Ishikawa (cell line): ENCODE measurements at regions not wholly inside any gene's neighbourhood (a gene's known extent, or its start where the extent isn't known, plus 50 kb on each side); places are given as distances from the start of the nearest gene placed in this dataset.

Source experiments
- CEBPB ChIP-seq: IDR thresholded peaks from 2 replicates; pipeline ENCODE4 v1.6.1; 2012
- CREB1 ChIP-seq: IDR thresholded peaks from 2 replicates; pipeline ENCODE4 v1.6.1; 2012; ENCODE audit warnings: low read depth
- EGR1 ChIP-seq: IDR thresholded peaks from 2 replicates; pipeline ENCODE4 v1.6.1; 2012
- EP300 ChIP-seq: IDR thresholded peaks from 2 replicates; pipeline ENCODE4 v1.6.1; 2012; ENCODE audit warnings: borderline replicate concordance
- FOXM1 ChIP-seq: IDR thresholded peaks from 2 replicates; pipeline ENCODE4 v1.6.1; 2012; ENCODE audit warnings: low read depth, borderline replicate concordance
- MAX ChIP-seq: IDR thresholded peaks from 2 replicates; pipeline ENCODE4 v1.6.1; 2012
- NFIC ChIP-seq: IDR thresholded peaks from 2 replicates; pipeline ENCODE4 v1.6.1; 2012
- RAD21 ChIP-seq: IDR thresholded peaks from 2 replicates; pipeline ENCODE4 v1.6.1; 2012; ENCODE audit warnings: low read depth
- TAF1 ChIP-seq: IDR thresholded peaks from 2 replicates; pipeline ENCODE4 v1.6.1; 2012; ENCODE audit warnings: low read depth, mild to moderate bottlenecking
- TCF12 ChIP-seq: IDR thresholded peaks from 2 replicates; pipeline ENCODE4 v1.6.1; 2012; ENCODE audit warnings: low read depth
- TEAD4 ChIP-seq: IDR thresholded peaks from 2 replicates; pipeline ENCODE4 v1.6.1; 2012
- YY1 ChIP-seq: IDR thresholded peaks from 2 replicates; pipeline ENCODE4 v1.6.1; 2012; ENCODE audit warnings: low read depth
- ZBTB7A ChIP-seq: IDR thresholded peaks from 2 replicates; pipeline ENCODE4 v1.6.1; 2012; ENCODE audit warnings: low read depth
- TF ChIP-seq, protein P1 (sequence below): IDR thresholded peaks from 2 replicates; pipeline ENCODE4 v1.6.1; 2012
- TF ChIP-seq, protein P2 (sequence below): IDR thresholded peaks from 2 replicates; pipeline ENCODE4 v1.6.1; 2012; ENCODE audit warnings: low read depth, mild to moderate bottlenecking

DNA sequence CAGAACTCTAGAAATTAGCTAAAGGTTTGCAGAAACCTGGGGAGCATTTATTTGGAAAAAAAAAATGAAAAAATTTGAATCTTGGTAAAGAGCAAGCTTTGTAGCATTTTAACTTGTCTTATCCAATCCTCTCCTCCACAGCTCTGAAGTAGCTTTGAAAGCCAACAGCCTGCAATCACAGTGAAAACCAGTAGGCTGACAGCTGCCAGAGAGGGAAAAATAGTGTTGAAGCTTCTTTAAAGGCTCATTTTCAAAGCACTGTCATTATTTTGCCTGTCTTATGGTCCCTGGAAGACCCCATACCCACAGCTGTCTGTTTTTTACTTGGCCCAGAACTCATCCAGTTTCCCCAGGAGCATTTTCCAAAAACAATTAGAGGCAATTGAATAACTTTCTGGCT lies 230.8 kb upstream of the EDNRA start:
- TF ChIP-seq TCF12 (no peak), CREB1 (no peak), FOXM1 (no peak), ZBTB7A (no peak), TAF1 (no peak), RAD21 (no peak), NFIC (no peak)

GRCh38 chr4:147284256-147284835 lies 196.6 kb upstream of the EDNRA start:
- no peak for TF ChIP-seq CEBPB

DNA sequence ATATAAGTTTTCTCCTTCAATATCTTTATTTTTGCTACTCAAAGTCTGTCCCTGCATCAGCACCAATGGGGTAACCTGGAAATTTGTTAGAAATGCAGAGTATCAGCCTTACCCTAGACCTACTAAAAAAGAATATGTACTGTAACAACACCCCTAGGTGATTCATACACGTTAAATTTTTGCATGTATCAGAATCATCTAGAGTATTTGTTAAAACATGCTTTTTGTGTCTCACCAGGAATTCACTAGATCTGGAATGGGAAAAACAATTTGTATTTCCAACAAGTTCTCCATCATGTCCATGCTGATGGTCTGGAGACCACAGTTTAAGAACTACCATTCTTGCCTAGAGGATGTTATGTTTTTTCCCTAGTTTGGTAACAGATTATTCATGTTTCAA lies 196.0 kb upstream of the EDNRA start:
- TF ChIP-seq FOXM1 (no peak), RAD21 (no peak), TCF12 (no peak), EP300 (no peak), MAX (no peak)

DNA sequence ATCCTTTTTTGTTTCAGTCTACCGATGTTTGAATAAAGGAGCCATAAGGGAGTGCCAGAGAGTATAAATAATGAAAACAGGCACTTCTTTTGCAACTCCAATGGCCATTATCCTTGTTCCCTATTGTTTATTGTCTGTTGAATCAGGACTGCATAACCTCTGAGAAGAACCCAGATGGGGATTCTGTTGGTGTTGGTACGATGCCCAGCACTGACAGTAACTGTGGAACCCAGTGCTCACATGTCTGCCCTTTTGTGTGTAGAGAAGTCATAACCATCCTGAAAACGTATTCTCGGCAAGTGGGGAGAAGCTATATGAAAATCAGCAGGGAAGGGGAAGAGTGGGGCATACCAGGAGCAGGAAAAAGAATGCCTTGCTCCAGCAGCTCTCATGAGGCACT lies 195.1 kb upstream of the EDNRA start:
- TF ChIP-seq TCF12 (no peak), TEAD4 (no peak), TAF1 (no peak), YY1 (no peak), ZBTB7A (no peak), RAD21 (no peak)
- TF ChIP-seq, protein P1, sequence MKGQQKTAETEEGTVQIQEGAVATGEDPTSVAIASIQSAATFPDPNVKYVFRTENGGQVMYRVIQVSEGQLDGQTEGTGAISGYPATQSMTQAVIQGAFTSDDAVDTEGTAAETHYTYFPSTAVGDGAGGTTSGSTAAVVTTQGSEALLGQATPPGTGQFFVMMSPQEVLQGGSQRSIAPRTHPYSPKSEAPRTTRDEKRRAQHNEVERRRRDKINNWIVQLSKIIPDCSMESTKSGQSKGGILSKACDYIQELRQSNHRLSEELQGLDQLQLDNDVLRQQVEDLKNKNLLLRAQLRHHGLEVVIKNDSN = no peak

DNA sequence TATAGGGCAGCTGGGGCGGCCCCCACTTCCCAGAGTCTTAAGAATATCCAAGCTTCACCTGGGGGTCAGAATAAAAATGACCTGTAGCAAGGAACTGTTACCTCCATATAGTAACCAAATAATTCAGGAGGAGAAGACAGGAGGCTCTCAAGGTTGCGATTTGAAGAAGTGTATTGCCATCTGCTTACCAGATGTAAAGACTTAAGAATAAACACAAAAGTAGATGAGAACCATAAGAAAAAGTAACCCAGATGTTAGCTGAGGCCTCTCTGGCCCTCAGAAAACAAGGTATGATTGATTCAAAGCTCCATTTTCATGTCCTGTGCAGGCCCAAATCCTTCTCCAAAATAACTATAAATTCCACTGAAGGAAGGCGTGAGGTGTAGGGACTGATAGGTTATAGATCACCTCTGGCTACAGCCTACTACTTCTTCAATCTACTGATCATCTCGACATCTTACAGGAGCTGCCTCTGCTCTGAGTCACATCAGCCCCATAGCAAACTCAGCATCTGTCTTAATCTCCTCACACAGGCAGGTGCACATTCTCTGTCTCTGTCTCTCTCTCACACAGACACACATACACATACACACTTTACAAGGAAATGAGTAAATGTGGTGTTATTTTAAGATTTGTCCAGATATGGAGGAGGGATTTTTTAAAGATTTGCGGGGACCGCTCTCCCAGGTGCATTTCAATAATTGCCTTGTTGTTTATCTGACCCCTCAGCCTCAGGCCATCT lies 193.9 kb upstream of the EDNRA start:
- TF ChIP-seq EP300 (no peak), RAD21 (no peak), TEAD4 (no peak), TCF12 (no peak), ZBTB7A (no peak), TAF1 (no peak)
- TF ChIP-seq, protein P1 = no peak
- TF ChIP-seq, protein P2, sequence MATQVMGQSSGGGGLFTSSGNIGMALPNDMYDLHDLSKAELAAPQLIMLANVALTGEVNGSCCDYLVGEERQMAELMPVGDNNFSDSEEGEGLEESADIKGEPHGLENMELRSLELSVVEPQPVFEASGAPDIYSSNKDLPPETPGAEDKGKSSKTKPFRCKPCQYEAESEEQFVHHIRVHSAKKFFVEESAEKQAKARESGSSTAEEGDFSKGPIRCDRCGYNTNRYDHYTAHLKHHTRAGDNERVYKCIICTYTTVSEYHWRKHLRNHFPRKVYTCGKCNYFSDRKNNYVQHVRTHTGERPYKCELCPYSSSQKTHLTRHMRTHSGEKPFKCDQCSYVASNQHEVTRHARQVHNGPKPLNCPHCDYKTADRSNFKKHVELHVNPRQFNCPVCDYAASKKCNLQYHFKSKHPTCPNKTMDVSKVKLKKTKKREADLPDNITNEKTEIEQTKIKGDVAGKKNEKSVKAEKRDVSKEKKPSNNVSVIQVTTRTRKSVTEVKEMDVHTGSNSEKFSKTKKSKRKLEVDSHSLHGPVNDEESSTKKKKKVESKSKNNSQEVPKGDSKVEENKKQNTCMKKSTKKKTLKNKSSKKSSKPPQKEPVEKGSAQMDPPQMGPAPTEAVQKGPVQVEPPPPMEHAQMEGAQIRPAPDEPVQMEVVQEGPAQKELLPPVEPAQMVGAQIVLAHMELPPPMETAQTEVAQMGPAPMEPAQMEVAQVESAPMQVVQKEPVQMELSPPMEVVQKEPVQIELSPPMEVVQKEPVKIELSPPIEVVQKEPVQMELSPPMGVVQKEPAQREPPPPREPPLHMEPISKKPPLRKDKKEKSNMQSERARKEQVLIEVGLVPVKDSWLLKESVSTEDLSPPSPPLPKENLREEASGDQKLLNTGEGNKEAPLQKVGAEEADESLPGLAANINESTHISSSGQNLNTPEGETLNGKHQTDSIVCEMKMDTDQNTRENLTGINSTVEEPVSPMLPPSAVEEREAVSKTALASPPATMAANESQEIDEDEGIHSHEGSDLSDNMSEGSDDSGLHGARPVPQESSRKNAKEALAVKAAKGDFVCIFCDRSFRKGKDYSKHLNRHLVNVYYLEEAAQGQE = no peak

GRCh38 chr4:147287588-147287890 lies 193.4 kb upstream of the EDNRA start:
- TF ChIP-seq CEBPB (no peak), ZBTB7A (no peak), MAX (no peak), NFIC (no peak), TCF12 (no peak), EP300 (no peak), TEAD4 (no peak), EGR1 (no peak), CREB1 (no peak), RAD21 (no peak)
- TF ChIP-seq, protein P2 = no peak

DNA sequence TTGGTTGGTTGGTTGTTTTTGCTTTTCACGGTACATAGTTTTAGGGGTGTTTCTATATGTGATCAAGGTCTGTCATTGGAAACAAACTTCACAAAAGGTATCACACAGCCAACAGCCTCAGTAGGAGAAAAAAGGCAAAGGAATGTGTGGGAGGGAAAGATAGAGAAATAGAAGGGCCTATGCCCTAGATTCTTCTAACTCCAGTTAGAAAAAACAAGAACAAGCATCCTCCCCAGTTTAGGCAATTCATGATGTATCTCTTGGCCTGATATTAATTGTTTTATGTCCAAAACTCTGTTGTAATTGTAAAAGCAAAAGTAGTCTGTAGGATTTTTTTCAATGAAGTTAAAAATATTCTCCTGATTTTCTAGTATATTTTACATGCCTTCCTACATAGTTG lies 192.4 kb upstream of the EDNRA start:
- TF ChIP-seq TAF1 (no peak), CEBPB (no peak), RAD21 (no peak), TEAD4 (no peak), ZBTB7A (no peak), YY1 (no peak), EP300 (no peak), MAX (no peak), FOXM1 (no peak), EGR1 (no peak), NFIC (no peak), TCF12 (no peak), CREB1 (no peak)
- TF ChIP-seq, protein P2 = no peak
- TF ChIP-seq, protein P1 = no peak
